Astrocyte (in vitro differentiated cells and primary cell): ENCODE measurements at regions not wholly inside any gene's neighbourhood (a gene's known extent, or its start where the extent isn't known, plus 50 kb on each side); places are given as distances from the start of the nearest gene placed in this dataset.

Source experiments
- CTCF ChIP-seq: IDR thresholded peaks from 2 replicates; pipeline ENCODE4 v1.5.1; 2011; ENCODE audit warnings: low read depth, mild to moderate bottlenecking, inconsistent platforms, low read length, moderate library complexity; ENCODE audit not compliant: insufficient read depth
- EZH2 ChIP-seq: IDR thresholded peaks from 2 replicates; pipeline ENCODE4 v1.6.1; 2012; ENCODE audit warnings: mild to moderate bottlenecking, low read length, inconsistent platforms; ENCODE audit not compliant: insufficient read depth

GRCh38 chr18:73352546-73352945, 484.8 kb upstream of the NETO1 start:
- TF ChIP-seq CTCF = no peak
- no peak for TF ChIP-seq EZH2
